Right hindlimb (tissue), 1 donor: ENCODE measurements at regions not wholly inside any gene's neighbourhood (a gene's known extent, or its start where the extent isn't known, plus 50 kb on each side); places are given as distances from the start of the nearest gene placed in this dataset.

Source experiments
- DNase-seq: peaks from one replicate; pipeline ENCODE4 v3.0.0-alpha.2; 2018

- no peak for DNase-seq
These were observed 789.1 kb downstream of the PCDH18 start for GRCh38 chr4:136743238-136743637.

DNA sequence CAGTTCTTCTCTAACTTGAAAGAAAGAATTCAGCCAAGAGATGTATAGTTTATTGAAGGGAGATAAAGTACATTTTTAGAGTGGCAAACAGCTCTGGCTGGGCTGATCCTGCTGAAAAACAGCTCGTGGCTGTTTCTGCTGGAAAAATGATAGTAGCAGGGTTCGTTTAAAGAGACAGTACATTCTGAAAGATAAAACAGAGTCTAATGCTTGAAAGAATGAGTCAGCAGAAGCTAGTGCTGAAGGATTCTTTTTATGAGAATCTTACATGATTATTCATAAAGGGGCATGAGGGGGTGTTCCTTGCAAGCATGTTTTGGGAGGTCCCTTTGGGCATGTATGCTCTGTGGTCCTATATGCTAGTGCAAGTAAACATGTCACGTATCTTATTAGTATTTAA is 790.0 kb downstream of the PCDH18 start:
- no peak for DNase-seq

GRCh38 chr4:136741468-136741867 is 790.8 kb downstream of the PCDH18 start:
- no peak for DNase-seq

DNA sequence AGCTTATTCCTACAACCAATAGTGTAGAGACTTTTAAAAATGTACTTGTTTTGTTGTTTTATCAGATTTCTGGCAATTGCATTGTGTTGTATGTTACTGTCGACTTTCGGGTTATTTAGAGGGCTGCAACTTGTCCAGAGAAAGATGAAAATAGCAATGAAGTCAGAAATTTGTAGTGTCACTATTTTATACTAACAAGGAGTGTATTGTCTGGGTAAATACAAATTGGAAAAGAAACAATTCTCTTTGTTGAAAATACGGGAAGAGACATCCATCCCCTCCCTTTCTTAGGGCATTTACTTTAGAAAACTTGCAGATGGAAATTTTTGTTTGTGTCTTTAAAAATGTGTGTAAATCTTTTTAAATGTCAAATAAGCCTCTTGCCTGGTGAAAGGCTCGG is 792.0 kb downstream of the PCDH18 start:
- DNase-seq, result no peak

DNA sequence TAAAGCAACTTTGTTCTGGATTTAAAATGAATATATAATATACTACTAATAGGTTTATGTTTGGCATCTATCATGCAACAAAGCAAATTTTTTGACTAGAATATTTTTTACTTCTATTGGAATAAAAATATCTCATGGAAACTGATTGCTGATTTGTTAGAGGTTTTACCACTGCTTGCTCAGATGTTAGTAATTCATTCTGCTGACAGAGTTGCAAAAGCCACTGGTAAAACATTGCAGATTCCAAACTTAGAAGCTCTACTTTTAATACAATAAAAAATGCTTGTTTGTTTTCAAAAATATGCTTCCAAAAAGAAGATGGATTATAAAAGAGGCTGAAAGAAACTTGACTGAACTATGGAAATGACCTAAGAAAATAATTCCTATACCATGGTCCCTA is 795.2 kb downstream of the PCDH18 start:
- no peak for DNase-seq

GRCh38 chr4:136731025-136731424 is 801.3 kb downstream of the PCDH18 start:
- no peak for DNase-seq

GRCh38 chr4:136725286-136726081 is 806.8 kb downstream of the PCDH18 start:
- DNase-seq, result no peak

- DNase-seq, result no peak
These were observed 819.2 kb downstream of the PCDH18 start for GRCh38 chr4:136713140-136713539.

- DNase-seq, result no peak
These were observed 822.4 kb downstream of the PCDH18 start for GRCh38 chr4:136709897-136710296.

DNA sequence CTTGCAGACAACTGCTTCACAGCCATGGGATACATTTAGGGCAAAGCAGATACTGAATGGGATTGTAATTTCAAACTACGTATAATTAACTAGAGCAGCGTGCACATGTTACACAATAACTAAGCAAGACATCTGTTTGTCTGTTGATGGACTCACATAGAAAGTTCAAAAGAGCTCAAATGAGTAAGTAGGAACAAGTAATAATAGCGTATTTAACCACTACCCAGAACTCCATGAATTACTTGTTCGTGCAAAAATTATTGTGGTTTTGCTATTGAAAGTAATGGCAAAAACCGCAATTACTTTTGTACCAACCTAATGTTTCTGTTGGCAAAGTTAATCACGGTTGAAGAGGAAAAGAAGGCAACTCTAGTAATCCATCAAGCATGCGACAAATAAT is 825.4 kb downstream of the PCDH18 start:
- no peak for DNase-seq

GRCh38 chr4:136699905-136700304 is 832.4 kb downstream of the PCDH18 start:
- DNase-seq, result no peak

- no peak for DNase-seq
These were observed 840.7 kb downstream of the PCDH18 start for GRCh38 chr4:136691607-136692006.

DNA sequence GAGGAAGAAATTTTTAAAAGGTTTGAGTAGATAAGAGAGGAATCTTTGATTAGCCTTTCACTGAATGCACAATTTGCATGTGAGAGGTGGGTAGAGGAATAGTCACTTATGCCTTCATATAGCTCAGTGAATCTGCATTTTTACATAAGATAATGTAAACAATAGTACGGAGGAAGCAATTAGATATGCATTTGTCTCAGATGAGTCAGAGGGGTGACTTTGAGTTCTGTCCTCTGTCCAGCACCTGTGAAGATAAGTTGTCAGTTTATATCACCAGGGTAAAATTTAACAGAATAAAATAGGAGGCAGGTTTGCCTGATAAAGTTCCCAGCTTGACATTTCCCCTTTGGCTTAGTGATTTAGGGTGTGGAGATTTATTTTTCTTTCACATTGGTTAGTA is 841.9 kb downstream of the PCDH18 start:
- no peak for DNase-seq

- no peak for DNase-seq
These were observed 844.7 kb downstream of the PCDH18 start for GRCh38 chr4:136687596-136687995.

GRCh38 chr4:136687118-136687517 is 845.2 kb downstream of the PCDH18 start:
- no peak for DNase-seq

- no peak for DNase-seq
These were observed 851.5 kb downstream of the PCDH18 start for GRCh38 chr4:136680761-136681160.

DNA sequence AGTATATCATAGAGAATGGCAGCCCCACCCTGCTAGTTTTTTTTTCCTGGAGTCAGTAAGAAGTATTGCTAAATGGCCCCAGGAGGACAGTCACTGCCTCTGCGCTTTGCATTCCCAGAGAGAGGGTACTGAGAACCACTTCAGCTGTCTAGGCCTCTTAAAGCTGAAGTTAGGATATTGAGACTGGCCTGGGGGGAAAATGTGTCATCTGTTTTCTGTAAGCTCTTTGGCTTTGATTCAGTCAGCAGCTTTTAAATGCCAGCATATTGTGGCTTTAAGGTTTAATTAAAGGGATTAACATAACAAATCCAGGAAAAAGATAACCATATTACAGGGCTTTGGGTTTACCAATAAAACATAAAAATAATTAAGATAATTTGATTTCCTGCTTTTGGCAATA is 852.0 kb downstream of the PCDH18 start:
- no peak for DNase-seq

GRCh38 chr4:136670265-136670664 is 862.0 kb downstream of the PCDH18 start:
- no peak for DNase-seq

DNA sequence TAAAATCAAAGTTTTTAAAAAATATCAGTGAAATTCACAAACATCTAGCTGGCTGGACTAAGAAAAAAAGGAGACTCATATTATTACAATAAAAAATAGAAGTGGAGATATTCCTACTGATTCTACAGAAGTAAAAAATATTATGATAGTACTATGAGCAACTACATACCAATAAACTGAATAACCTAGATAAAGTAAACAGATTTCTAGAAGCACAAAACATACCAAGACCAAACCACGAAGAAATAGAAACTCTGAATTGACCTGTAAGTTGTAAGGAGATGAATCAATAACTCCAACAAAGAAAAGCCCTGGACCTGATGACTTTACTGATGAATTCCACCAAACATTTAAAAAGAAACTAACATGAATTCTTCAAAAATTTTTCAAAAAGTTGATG is 867.3 kb downstream of the PCDH18 start:
- no peak for DNase-seq

DNA sequence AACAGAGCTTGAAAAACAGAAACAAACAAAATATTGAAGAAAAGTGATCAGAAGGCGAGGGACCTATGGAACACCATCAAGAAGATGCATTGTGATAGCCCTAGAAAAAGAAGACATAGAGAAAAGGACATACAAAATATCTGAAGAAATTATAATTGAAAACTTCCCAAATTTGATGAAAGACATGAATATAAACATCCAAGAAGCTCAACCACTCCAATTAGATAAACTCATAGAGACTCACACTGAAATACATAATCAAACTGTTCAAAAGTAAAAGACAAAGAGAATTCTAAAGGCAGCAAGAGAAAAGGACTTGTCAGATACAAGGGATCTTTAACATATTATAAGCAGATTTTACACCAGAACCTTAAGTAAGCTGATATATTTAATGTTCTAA is 869.8 kb downstream of the PCDH18 start:
- no peak for DNase-seq

DNA sequence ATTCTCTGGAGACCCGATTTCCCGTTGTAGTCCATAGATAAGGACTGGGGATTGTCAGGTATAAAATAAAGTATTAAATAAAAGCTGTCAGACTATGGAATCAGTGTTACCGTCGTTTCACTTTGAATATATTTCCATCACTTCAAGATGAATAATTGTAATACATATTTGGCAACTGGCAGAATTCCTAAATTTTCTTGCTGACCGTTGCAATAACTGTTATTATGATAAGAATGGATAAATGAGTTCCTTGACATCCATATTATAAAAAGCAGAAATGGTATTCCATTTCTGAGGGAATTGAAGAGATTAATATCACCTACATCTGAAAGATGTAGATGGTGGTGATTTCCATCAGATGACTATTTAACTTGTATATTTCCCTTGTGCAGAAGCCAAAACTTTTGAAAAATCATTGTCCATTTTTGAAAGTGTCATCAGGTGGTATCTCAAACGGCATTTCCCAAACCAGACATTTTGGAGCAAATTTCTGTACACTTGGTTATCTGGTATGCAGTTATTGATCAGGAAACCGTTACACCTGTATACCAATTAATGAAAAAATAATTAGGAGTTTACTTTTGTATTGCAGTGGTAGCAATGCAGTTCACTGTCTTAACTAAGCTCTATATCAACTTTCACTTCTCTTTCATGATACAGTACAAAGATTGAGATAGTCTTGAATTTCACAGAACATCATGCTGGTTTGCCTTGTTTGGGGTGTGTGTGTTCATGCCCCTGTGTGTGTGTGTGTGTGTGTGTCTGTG is 878.5 kb downstream of the PCDH18 start:
- DNase-seq, result no peak

- DNase-seq, result no peak
These were observed 880.4 kb downstream of the PCDH18 start for GRCh38 chr4:136651932-136652331.

DNA sequence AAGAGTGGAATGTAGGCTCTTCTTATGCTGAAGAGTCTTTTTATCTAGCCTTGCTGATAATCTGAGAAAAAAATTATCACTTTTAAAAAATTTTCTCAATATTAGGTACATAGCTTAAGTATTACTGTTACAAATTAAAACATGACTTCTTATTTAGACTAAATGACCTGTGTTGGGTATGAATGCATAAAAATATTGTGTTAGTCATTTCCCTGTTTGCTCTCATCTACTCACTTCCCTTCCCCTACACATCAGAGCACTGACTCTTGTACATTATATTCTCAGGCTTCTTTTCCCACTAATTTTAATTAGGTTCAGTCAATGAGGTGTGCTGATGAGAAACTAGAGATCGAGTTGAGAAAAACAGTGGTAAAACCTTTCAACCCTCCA is 881.0 kb downstream of the PCDH18 start:
- DNase-seq, result no peak

DNA sequence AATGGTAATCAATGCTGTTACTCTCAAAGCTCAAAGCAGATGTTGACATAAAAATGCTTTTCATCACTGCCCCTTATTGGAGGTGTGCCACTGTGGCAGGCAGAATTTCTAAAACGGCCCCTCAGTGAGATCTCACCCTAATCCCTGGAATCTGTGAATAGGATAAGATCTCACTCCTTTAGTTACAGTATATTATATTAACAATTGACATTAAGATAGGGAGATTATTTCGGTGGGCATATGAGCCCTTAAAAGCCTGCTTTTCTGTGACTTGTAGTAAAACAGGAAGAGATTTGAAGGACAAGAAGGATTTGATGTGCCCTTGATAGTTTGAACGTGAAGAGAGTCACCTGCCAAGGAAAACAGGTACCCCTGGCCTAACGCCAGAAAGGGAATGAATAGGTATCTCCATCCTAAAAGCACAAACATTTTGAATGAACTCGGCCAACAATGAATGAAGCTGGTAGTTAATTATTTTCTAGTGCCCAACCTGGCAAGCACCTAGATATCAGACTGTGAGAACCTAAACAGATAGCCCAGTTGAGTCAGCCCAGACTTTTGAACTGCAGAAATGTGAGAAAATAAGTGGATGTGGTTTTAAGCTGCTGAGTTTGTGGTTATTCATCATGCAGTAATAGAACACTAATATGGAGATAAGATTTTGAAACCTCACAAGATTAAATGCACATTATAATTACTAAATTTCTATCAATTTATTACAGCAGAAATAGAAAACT is 881.6 kb downstream of the PCDH18 start:
- no peak for DNase-seq
